ENCODE measurements at regions not wholly inside any gene's neighbourhood (a gene's known extent, or its start where the extent isn't known, plus 50 kb on each side); places are given as distances from the start of the nearest gene placed in this dataset.

GRCh38 chr5:135204151-135204600 is 170.1 kb upstream of the PITX1 start:
- dilution Hi-C loops (cut with MboI; ENCODE audit: extremely low pct_ligation_motif_present, low sequenced_read_pairs): no loop called here
- no peak overlapping the region for H3K27ac ChIP-seq (ENCODE audit: control insufficient read depth, insufficient read depth, low read length)

GRCh38 chr5:135203593-135204036 is 169.6 kb upstream of the PITX1 start:
- no peak for DNase-seq (ENCODE audit: low read depth, low spot score)
- no peak overlapping the region for H3K4me3 ChIP-seq (ENCODE audit: control insufficient read depth in 2 of 3, extremely low read depth in 1 of 3, insufficient read depth in 2 of 3, low read depth in 1 of 3, low read length in 3 of 3)
- H4K20me1 ChIP-seq (ENCODE audit: control insufficient read depth, extremely low read depth, insufficient read depth, low read length): no peaks in the 10 kb centered on the region
- no peak overlapping the region for H2AFZ ChIP-seq (ENCODE audit: control insufficient read depth, low read length)
- H3K9ac ChIP-seq (ENCODE audit: control insufficient read depth, extremely low read depth, insufficient read depth, low read length): no peak overlapping the region
- no peaks in the 10 kb centered on the region for H3K79me2 ChIP-seq (ENCODE audit: control insufficient read depth, insufficient read depth, low read length)
- dilution Hi-C loops (cut with MboI; ENCODE audit: extremely low pct_ligation_motif_present, low sequenced_read_pairs): no loop called here
- H3K27ac ChIP-seq (ENCODE audit: control insufficient read depth, insufficient read depth, low read length): no peak overlapping the region
- H3K9me1 ChIP-seq (ENCODE audit: control insufficient read depth, extremely low read depth, insufficient read depth, low read length): no peaks in the 10 kb centered on the region
- TF ChIP-seq CTCF (optimal IDR thresholded peaks at IDR 0.05 in 1 of 3, IDR thresholded peaks at IDR 0.05 in 1 of 3, conservative IDR thresholded peaks at IDR 0.05 in 1 of 3; ENCODE audit: extremely low read depth in 1 of 3, insufficient read depth in 2 of 3, low read length in 3 of 3) (peak in 1 of 3 experiments; percentile 36), EZH2 (IDR thresholded peaks at IDR 0.05; ENCODE audit: low read length) (no peak)
- no peak for FAIRE-seq
- no peaks in the 10 kb centered on the region for H3K36me3 ChIP-seq (ENCODE audit: control insufficient read depth in 2 of 2, extremely low read depth in 1 of 2, insufficient read depth in 2 of 2, low read length in 2 of 2)
- no peaks in the 10 kb centered on the region for H3K9me3 ChIP-seq (ENCODE audit: control insufficient read depth, low read depth, low read length)
- no peaks in the 10 kb centered on the region for H3K4me1 ChIP-seq (ENCODE audit: control insufficient read depth, extremely low read depth, insufficient read depth, low read length)
- no peak overlapping the region for H3K4me2 ChIP-seq (ENCODE audit: control insufficient read depth, extremely low read depth, insufficient read depth, low read depth, low read length)
- no peaks in the 10 kb centered on the region for H3K27me3 ChIP-seq (ENCODE audit: control insufficient read depth, extremely low read depth, insufficient read depth, low read length)

More at GRCh38 chr5:135204151-135204600, 170.1 kb upstream of the PITX1 start:
- TF ChIP-seq EZH2 (IDR thresholded peaks at IDR 0.05; ENCODE audit: low read length) (no peak), CTCF (optimal IDR thresholded peaks at IDR 0.05 in 1 of 3, IDR thresholded peaks at IDR 0.05 in 1 of 3, conservative IDR thresholded peaks at IDR 0.05 in 1 of 3; ENCODE audit: extremely low read depth in 1 of 3, insufficient read depth in 2 of 3, low read length in 3 of 3) (no peak)
- no peaks in the 10 kb centered on the region for H4K20me1 ChIP-seq (ENCODE audit: control insufficient read depth, extremely low read depth, insufficient read depth, low read length)
- no peak overlapping the region for H3K9ac ChIP-seq (ENCODE audit: control insufficient read depth, extremely low read depth, insufficient read depth, low read length)
- peaks cover 5% of the 10 kb centered on the region for H3K4me1 ChIP-seq (ENCODE audit: control insufficient read depth, extremely low read depth, insufficient read depth, low read length)
- H3K9me1 ChIP-seq (ENCODE audit: control insufficient read depth, extremely low read depth, insufficient read depth, low read length): no peaks in the 10 kb centered on the region
- no peaks in the 10 kb centered on the region for H3K36me3 ChIP-seq (ENCODE audit: control insufficient read depth in 2 of 2, extremely low read depth in 1 of 2, insufficient read depth in 2 of 2, low read length in 2 of 2)
- no peak overlapping the region for H3K4me3 ChIP-seq (ENCODE audit: control insufficient read depth in 2 of 3, extremely low read depth in 1 of 3, insufficient read depth in 2 of 3, low read depth in 1 of 3, low read length in 3 of 3)
- no peak overlapping the region for H3K4me2 ChIP-seq (ENCODE audit: control insufficient read depth, extremely low read depth, insufficient read depth, low read depth, low read length)
- no peaks in the 10 kb centered on the region for H3K9me3 ChIP-seq (ENCODE audit: control insufficient read depth, low read depth, low read length)
- FAIRE-seq (no peak), DNase-seq (ENCODE audit: low read depth, low spot score) (no peak)
- H3K27me3 ChIP-seq (ENCODE audit: control insufficient read depth, extremely low read depth, insufficient read depth, low read length): no peaks in the 10 kb centered on the region
- no peak overlapping the region for H2AFZ ChIP-seq (ENCODE audit: control insufficient read depth, low read length)
- H3K79me2 ChIP-seq (ENCODE audit: control insufficient read depth, insufficient read depth, low read length): no peaks in the 10 kb centered on the region
